ENCODE measurements at regions not wholly inside any gene's neighbourhood (a gene's known extent, or its start where the extent isn't known, plus 50 kb on each side); places are given as distances from the start of the nearest gene placed in this dataset.
A peak's percentile ranks its signal among the peaks of the same experiment; 100 is the strongest.

- no peaks in the 10 kb centered on the region for H3K79me2 ChIP-seq (ENCODE audit: insufficient read depth, low read length)
These were observed 272.8 kb upstream of the SLC30A5 start for GRCh38 chr5:68821056-68821455.

GRCh38 chr5:68822796-68823195 lies 271.0 kb upstream of the SLC30A5 start:
- Histone ChIP-seq H3K9me3 (replicated peaks in 1 of 2; ENCODE audit: control insufficient read depth in 1 of 2, insufficient read depth in 1 of 2, low read length in 2 of 2) (no peaks in the 10 kb centered on the region), H2AFZ (ENCODE audit: insufficient read depth, low read depth, low read length, poor library complexity, severe bottlenecking) (no peak overlapping the region), H3K4me3 (replicated peaks in 1 of 3; ENCODE audit: low read depth in 2 of 3, low read length in 3 of 3) (no peak overlapping the region), H3K27me3 (ENCODE audit: control insufficient read depth in 2 of 2, insufficient read depth in 2 of 2, low read length in 2 of 2) (no peaks in the 10 kb centered on the region), H3K4me1 (ENCODE audit: control insufficient read depth in 1 of 2, insufficient read depth in 2 of 2, low read length in 2 of 2) (no peaks in the 10 kb centered on the region), H4K20me1 (ENCODE audit: insufficient read depth, low read length) (no peaks in the 10 kb centered on the region), H3K9ac (ENCODE audit: insufficient read depth, low read length, poor library complexity, severe bottlenecking) (no peak overlapping the region), H3K4me2 (replicated peaks; ENCODE audit: extremely low read depth, low read length, poor library complexity, severe bottlenecking) (no peak overlapping the region), H3K27ac (ENCODE audit: low read depth in 1 of 2, low read length in 2 of 2) (no peak overlapping the region), H3K36me3 (replicated peaks in 1 of 2; ENCODE audit: control insufficient read depth in 1 of 2, insufficient read depth in 2 of 2, low read length in 2 of 2) (no peaks in the 10 kb centered on the region), H3K79me2 (ENCODE audit: insufficient read depth, low read length) (no peaks in the 10 kb centered on the region)
- intact Hi-C loops (cut with micrococcal nuclease) = no loop called here
- DNase-seq = no peak
- Mint-ChIP-seq H3K4me1 (no peaks in the 10 kb centered on the region), H3K36me3 (no peaks in the 10 kb centered on the region), H3K27ac (peak overlapping the region in 1 of 7 donors; percentile 42), H3K27me3 (ENCODE audit: low read depth in 3 of 3) (peaks cover 2 to 3% (median 2%) of the 10 kb centered on the region in 3 donors), H3K9me3 (peaks cover 0 to 4% (median 0%) of the 10 kb centered on the region in 7 donors), H3K4me3 (no peak overlapping the region)
- WGBS (ENCODE audit: insufficient coverage) = no CpG with 5 or more reads among the region's 1 CpG
- TF ChIP-seq CTCF (IDR thresholded peaks at IDR 0.05) = no peak

More at GRCh38 chr5:68821056-68821455, 272.8 kb upstream of the SLC30A5 start:
- H3K36me3 ChIP-seq (replicated peaks in 1 of 2; ENCODE audit: control insufficient read depth in 1 of 2, insufficient read depth in 2 of 2, low read length in 2 of 2) = no peaks in the 10 kb centered on the region
- H3K36me3 Mint-ChIP-seq = no peaks in the 10 kb centered on the region
- WGBS (ENCODE audit: insufficient coverage) = 100% methylated on average over 2 of the region's 2 CpGs
- intact Hi-C loops (cut with micrococcal nuclease) = no loop called here
- H3K9ac ChIP-seq (ENCODE audit: insufficient read depth, low read length, poor library complexity, severe bottlenecking) = no peak overlapping the region
- no peak overlapping the region for H3K4me3 ChIP-seq (replicated peaks in 1 of 3; ENCODE audit: low read depth in 2 of 3, low read length in 3 of 3)
- no peak overlapping the region for H3K4me2 ChIP-seq (replicated peaks; ENCODE audit: extremely low read depth, low read length, poor library complexity, severe bottlenecking)
- H3K27me3 Mint-ChIP-seq (ENCODE audit: low read depth in 3 of 3) = peaks cover 0 to 5% (median 2%) of the 10 kb centered on the region in 3 donors
- TF ChIP-seq CTCF (IDR thresholded peaks at IDR 0.05) = no peak
- H3K9me3 ChIP-seq (replicated peaks in 1 of 2; ENCODE audit: control insufficient read depth in 1 of 2, insufficient read depth in 1 of 2, low read length in 2 of 2) = no peaks in the 10 kb centered on the region
- H3K9me3 Mint-ChIP-seq = peaks cover 0 to 4% (median 0%) of the 10 kb centered on the region in 7 donors
- no peak overlapping the region for H2AFZ ChIP-seq (ENCODE audit: insufficient read depth, low read depth, low read length, poor library complexity, severe bottlenecking)
- H3K4me1 ChIP-seq (ENCODE audit: control insufficient read depth in 1 of 2, insufficient read depth in 2 of 2, low read length in 2 of 2) = no peaks in the 10 kb centered on the region
- H3K27ac Mint-ChIP-seq = no peak overlapping the region
- DNase-seq = no peak
- no peak overlapping the region for H3K27ac ChIP-seq (ENCODE audit: low read depth in 1 of 2, low read length in 2 of 2)
- no peaks in the 10 kb centered on the region for H3K4me1 Mint-ChIP-seq
- no peaks in the 10 kb centered on the region for H4K20me1 ChIP-seq (ENCODE audit: insufficient read depth, low read length)
- no peaks in the 10 kb centered on the region for H3K27me3 ChIP-seq (ENCODE audit: control insufficient read depth in 2 of 2, insufficient read depth in 2 of 2, low read length in 2 of 2)
- no peak overlapping the region for H3K4me3 Mint-ChIP-seq

Measured in CD14-positive monocyte (primary cell).